Muscle of leg (tissue), 3 donors: ENCODE measurements at regions not wholly inside any gene's neighbourhood (a gene's known extent, or its start where the extent isn't known, plus 50 kb on each side); places are given as distances from the start of the nearest gene placed in this dataset.

Experiments
- DNase-seq: peaks from one replicate; pipeline ENCODE4 v3.0.0; 2013
- H3K27ac ChIP-seq: one replicate; pipeline ENCODE4 v1.5.1; 2013; ENCODE audit warnings: mild to moderate bottlenecking, low read length, control low read depth
- H3K27me3 ChIP-seq: one replicate; pipeline ENCODE4 v1.6.1; 2013; ENCODE audit warnings: low read length; ENCODE audit not compliant: control insufficient read depth, insufficient read depth
- H3K36me3 ChIP-seq: one replicate; pipeline ENCODE4 v1.6.1; 2013; ENCODE audit warnings: low read length; ENCODE audit not compliant: control insufficient read depth, insufficient read depth
- H3K4me1 ChIP-seq: one replicate; pipeline ENCODE4 v1.6.1; 2013; ENCODE audit warnings: low read length; ENCODE audit not compliant: control insufficient read depth, insufficient read depth
- H3K4me3 ChIP-seq: one replicate; pipeline ENCODE4 v1.5.1; 2013; ENCODE audit warnings: low read length, control low read depth
- H3K9me3 ChIP-seq: replicated peaks from 2 replicates; pipeline ENCODE4 v1.6.1; 2013; ENCODE audit warnings: low read depth, low read length; ENCODE audit not compliant: control insufficient read depth
- WGBS: methylation state at CpG from one replicate; pipeline ENCODE4 v1.1.5; 2013; ENCODE audit warnings: missing lambda C conversion rate; ENCODE audit not compliant: insufficient coverage; 5-methylcytosine and 5-hydroxymethylcytosine counted together

DNA sequence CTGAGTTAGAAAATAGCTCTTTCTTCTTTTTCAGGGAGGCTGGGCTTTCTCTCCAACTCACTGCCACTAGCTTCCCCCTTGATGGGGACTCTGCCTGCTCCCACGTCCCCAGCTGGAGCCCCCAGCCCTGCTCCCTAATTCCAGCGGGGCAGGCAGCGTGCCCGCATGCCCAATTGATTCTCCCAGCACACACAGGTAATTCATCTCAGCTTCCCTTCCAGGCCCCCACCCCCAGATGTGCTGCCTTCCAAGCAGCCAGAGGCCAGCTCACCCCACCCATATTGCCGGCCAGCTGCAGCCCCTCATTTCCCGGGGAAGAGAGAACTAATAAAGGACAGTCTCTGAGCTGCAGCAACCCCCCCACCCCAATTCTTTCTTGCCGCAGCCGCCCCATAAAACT lies 69.8 kb downstream of the EFNB1 start:
- WGBS, result no CpG with 5 or more reads among the region's 8 CpGs
- Histone ChIP-seq H3K9me3 (no peaks in the 10 kb centered on the region), H3K4me1 (peaks cover 66% of the 10 kb centered on the region), H3K36me3 (no peaks in the 10 kb centered on the region), H3K4me3 (no peak overlapping the region), H3K27me3 (peaks cover 45% of the 10 kb centered on the region), H3K27ac (no peak overlapping the region)
- DNase-seq, result no peak

- Histone ChIP-seq H3K9me3 (no peaks in the 10 kb centered on the region), H3K27me3 (peaks cover 38% of the 10 kb centered on the region), H3K27ac (no peak overlapping the region), H3K4me1 (peaks cover 69% of the 10 kb centered on the region), H3K36me3 (no peaks in the 10 kb centered on the region), H3K4me3 (no peak overlapping the region)
- WGBS, result 38% methylated on average over 6 of the region's 8 CpGs
- peak; percentile 69 for DNase-seq
These were observed 68.5 kb downstream of the EFNB1 start for GRCh38 chrX:68897118-68897945.

- Histone ChIP-seq H3K4me1 (peaks cover 67% of the 10 kb centered on the region), H3K36me3 (no peaks in the 10 kb centered on the region), H3K9me3 (no peaks in the 10 kb centered on the region), H3K27ac (no peak overlapping the region), H3K4me3 (no peak overlapping the region), H3K27me3 (peaks cover 44% of the 10 kb centered on the region)
- DNase-seq, result no peak
- WGBS, result 79% methylated on average over 2 of the region's 6 CpGs
These were observed 67.8 kb downstream of the EFNB1 start for GRCh38 chrX:68896581-68896980.

GRCh38 chrX:68895778-68896177 lies 67.0 kb downstream of the EFNB1 start:
- 55% methylated on average over 5 of the region's 5 CpGs for WGBS
- peak overlapping the region; percentile 79 for H3K27ac ChIP-seq
- no peak for DNase-seq
- no peaks in the 10 kb centered on the region for H3K9me3 ChIP-seq
- peaks cover 45% of the 10 kb centered on the region for H3K27me3 ChIP-seq
- no peak overlapping the region for H3K4me3 ChIP-seq
- H3K36me3 ChIP-seq, result no peaks in the 10 kb centered on the region
- peaks cover 64% of the 10 kb centered on the region for H3K4me1 ChIP-seq

- peaks cover 42% of the 10 kb centered on the region for H3K27me3 ChIP-seq
- H3K9me3 ChIP-seq, result no peaks in the 10 kb centered on the region
- WGBS, result 58% methylated on average over 2 of the region's 4 CpGs
- H3K4me3 ChIP-seq, result no peak overlapping the region
- peak; percentile 63 for DNase-seq
- no peaks in the 10 kb centered on the region for H3K36me3 ChIP-seq
- peak overlapping the region; percentile 79 for H3K27ac ChIP-seq
- peaks cover 64% of the 10 kb centered on the region for H3K4me1 ChIP-seq
These were observed 66.5 kb downstream of the EFNB1 start for GRCh38 chrX:68895341-68895755.

- DNase-seq, result peak; percentile 83
- H3K4me1 ChIP-seq, result peaks cover 64% of the 10 kb centered on the region
- peaks cover 45% of the 10 kb centered on the region for H3K27me3 ChIP-seq
- H3K9me3 ChIP-seq, result no peaks in the 10 kb centered on the region
- H3K4me3 ChIP-seq, result peak overlapping the region; percentile 1
- peak overlapping the region; percentile 79 for H3K27ac ChIP-seq
- WGBS, result 38% methylated on average over 22 of the region's 49 CpGs
- no peaks in the 10 kb centered on the region for H3K36me3 ChIP-seq
These were observed 65.9 kb downstream of the EFNB1 start for GRCh38 chrX:68894513-68895340.

GRCh38 chrX:68894142-68894512 lies 65.3 kb downstream of the EFNB1 start:
- peaks cover 45% of the 10 kb centered on the region for H3K27me3 ChIP-seq
- no peaks in the 10 kb centered on the region for H3K36me3 ChIP-seq
- 67% methylated on average over 7 of the region's 8 CpGs for WGBS
- no peak overlapping the region for H3K4me3 ChIP-seq
- no peak for DNase-seq
- no peaks in the 10 kb centered on the region for H3K9me3 ChIP-seq
- H3K27ac ChIP-seq, result peak overlapping the region; percentile 79
- H3K4me1 ChIP-seq, result peaks cover 60% of the 10 kb centered on the region

GRCh38 chrX:68892651-68893050 lies 63.8 kb downstream of the EFNB1 start:
- 55% methylated on average over 13 of the region's 13 CpGs for WGBS
- Histone ChIP-seq H3K27ac (no peak overlapping the region), H3K9me3 (no peaks in the 10 kb centered on the region), H3K27me3 (peaks cover 45% of the 10 kb centered on the region), H3K4me3 (no peak overlapping the region), H3K4me1 (peaks cover 49% of the 10 kb centered on the region), H3K36me3 (no peaks in the 10 kb centered on the region)
- DNase-seq, result peak; percentile 36

- DNase-seq, result no peak
- no CpG with 5 or more reads among the region's 2 CpGs for WGBS
These were observed 63.3 kb downstream of the EFNB1 start for GRCh38 chrX:68892134-68892533.

More at GRCh38 chrX:68892134-68892533, 63.3 kb downstream of the EFNB1 start:
- no peak overlapping the region for H3K4me3 ChIP-seq
- no peak overlapping the region for H3K27ac ChIP-seq
- peaks cover 43% of the 10 kb centered on the region for H3K27me3 ChIP-seq
- no peaks in the 10 kb centered on the region for H3K36me3 ChIP-seq
- H3K9me3 ChIP-seq, result no peaks in the 10 kb centered on the region
- peaks cover 44% of the 10 kb centered on the region for H3K4me1 ChIP-seq
